ENCODE measurements at regions not wholly inside any gene's neighbourhood (a gene's known extent, or its start where the extent isn't known, plus 50 kb on each side); places are given as distances from the start of the nearest gene placed in this dataset.
"Not testable (repeated sequence)": the region's sequence is repeated elsewhere in the genome, so short reads cannot be mapped to it uniquely, and the experiment has no call there.

GRCh38 chr4:138869631-138870030 lies 145.9 kb upstream of the NOCT start:
- Mint-ChIP-seq H3K27me3 (peaks cover 33% of the 10 kb centered on the region), H3K4me1 (no peaks in the 10 kb centered on the region), H3K9me3 (ENCODE audit: low read depth) (no peaks in the 10 kb centered on the region), H3K27ac (no peak overlapping the region), H3K36me3 (no peaks in the 10 kb centered on the region), H3K4me3 (no peak overlapping the region)
- CTCF ChIA-PET: interaction anchor here (0.7 kb wide), 2 partner anchors 587 to 590 kb away, joined by 3 read pairs; no protein-coding TSS in a partner anchor
- ATAC-seq (no peak), DNase-seq (no peak)

GRCh38 chr4:138869165-138869564 lies 146.4 kb upstream of the NOCT start:
- DNase-seq (no peak), ATAC-seq (no peak)
- CTCF ChIA-PET: interaction anchor here (0.7 kb wide), 2 partner anchors 588 to 589 kb away, joined by 3 read pairs; no protein-coding TSS in a partner anchor
- Mint-ChIP-seq H3K4me1 (no peaks in the 10 kb centered on the region), H3K36me3 (no peaks in the 10 kb centered on the region), H3K27me3 (peaks cover 30% of the 10 kb centered on the region), H3K4me3 (no peak overlapping the region), H3K9me3 (ENCODE audit: low read depth) (no peaks in the 10 kb centered on the region), H3K27ac (no peak overlapping the region)

- Mint-ChIP-seq H3K4me3 (no peak overlapping the region), H3K27ac (no peak overlapping the region), H3K36me3 (no peaks in the 10 kb centered on the region), H3K27me3 (peaks cover 31% of the 10 kb centered on the region), H3K4me1 (no peaks in the 10 kb centered on the region), H3K9me3 (ENCODE audit: low read depth) (no peaks in the 10 kb centered on the region)
- no peak for ATAC-seq
- no peak for DNase-seq
- CTCF ChIA-PET: no interaction called here
Measured at GRCh38 chr4:138868562-138868961, 147.0 kb upstream of the NOCT start.

- CTCF ChIA-PET: no interaction called here
- no peak overlapping the region for H3K27ac Mint-ChIP-seq
- DNase-seq (no peak), ATAC-seq (no peak)
- H3K9me3 Mint-ChIP-seq (ENCODE audit: low read depth): no peaks in the 10 kb centered on the region
- peaks cover 29% of the 10 kb centered on the region for H3K27me3 Mint-ChIP-seq
- H3K4me3 Mint-ChIP-seq: no peak overlapping the region
- no peaks in the 10 kb centered on the region for H3K4me1 Mint-ChIP-seq
- H3K36me3 Mint-ChIP-seq: no peaks in the 10 kb centered on the region
Measured at GRCh38 chr4:138867404-138867803, 148.2 kb upstream of the NOCT start.

GRCh38 chr4:138866314-138866713 lies 149.3 kb upstream of the NOCT start:
- no peaks in the 10 kb centered on the region for H3K9me3 Mint-ChIP-seq (ENCODE audit: low read depth)
- DNase-seq: no peak
- ATAC-seq: no peak
- CTCF ChIA-PET: no interaction called here
- H3K27me3 Mint-ChIP-seq: peaks cover 32% of the 10 kb centered on the region
- no peak overlapping the region for H3K27ac Mint-ChIP-seq
- no peaks in the 10 kb centered on the region for H3K36me3 Mint-ChIP-seq
- H3K4me3 Mint-ChIP-seq: no peak overlapping the region
- no peaks in the 10 kb centered on the region for H3K4me1 Mint-ChIP-seq

- no peaks in the 10 kb centered on the region for H3K9me3 Mint-ChIP-seq (ENCODE audit: low read depth)
- ATAC-seq (no peak), DNase-seq (no peak)
- H3K4me3 Mint-ChIP-seq: no peak overlapping the region
- peaks cover 27% of the 10 kb centered on the region for H3K27me3 Mint-ChIP-seq
- H3K27ac Mint-ChIP-seq: no peak overlapping the region
- CTCF ChIA-PET: no interaction called here
- no peaks in the 10 kb centered on the region for H3K4me1 Mint-ChIP-seq
- no peaks in the 10 kb centered on the region for H3K36me3 Mint-ChIP-seq
Measured at GRCh38 chr4:138865765-138866164, 149.8 kb upstream of the NOCT start.

- Mint-ChIP-seq H3K9me3 (ENCODE audit: low read depth) (no peaks in the 10 kb centered on the region), H3K27ac (no peak overlapping the region), H3K36me3 (no peaks in the 10 kb centered on the region), H3K27me3 (peaks cover 27% of the 10 kb centered on the region), H3K4me1 (no peaks in the 10 kb centered on the region), H3K4me3 (no peak overlapping the region)
- DNase-seq (no peak), ATAC-seq (no peak)
- CTCF ChIA-PET: no interaction called here
Measured at GRCh38 chr4:138864961-138865720, 150.4 kb upstream of the NOCT start.

- Mint-ChIP-seq H3K4me3 (no peak overlapping the region), H3K36me3 (no peaks in the 10 kb centered on the region), H3K27ac (no peak overlapping the region), H3K4me1 (no peaks in the 10 kb centered on the region), H3K9me3 (ENCODE audit: low read depth) (no peaks in the 10 kb centered on the region), H3K27me3 (peaks cover 27% of the 10 kb centered on the region)
- CTCF ChIA-PET: no interaction called here
- ATAC-seq (no peak), DNase-seq (no peak)
Measured at GRCh38 chr4:138863160-138863559, 152.4 kb upstream of the NOCT start.

GRCh38 chr4:138861135-138861534 lies 154.4 kb upstream of the NOCT start:
- no peaks in the 10 kb centered on the region for H3K4me1 Mint-ChIP-seq
- CTCF ChIA-PET: interaction anchor here (0.6 to 1.4 kb wide), 2 partner anchors 10 to 57 kb away, joined by 3 to 6 read pairs; no protein-coding TSS in a partner anchor
- DNase-seq (no peak), ATAC-seq (no peak)
- no peak overlapping the region for H3K27ac Mint-ChIP-seq
- no peaks in the 10 kb centered on the region for H3K36me3 Mint-ChIP-seq
- peaks cover 27% of the 10 kb centered on the region for H3K27me3 Mint-ChIP-seq
- H3K4me3 Mint-ChIP-seq: no peak overlapping the region
- no peaks in the 10 kb centered on the region for H3K9me3 Mint-ChIP-seq (ENCODE audit: low read depth)

- DNase-seq; H3K9me3 Mint-ChIP-seq (ENCODE audit: low read depth); H3K27ac Mint-ChIP-seq; CTCF ChIA-PET; ATAC-seq; H3K4me3 Mint-ChIP-seq; H3K36me3 Mint-ChIP-seq; H3K4me1 Mint-ChIP-seq: not testable (repeated sequence)
- H3K27me3 Mint-ChIP-seq: peaks cover 23% of the 10 kb centered on the region
Measured at GRCh38 chr4:138860357-138860756, 155.2 kb upstream of the NOCT start.

- no peak overlapping the region for H3K27ac Mint-ChIP-seq
- ATAC-seq: no peak
- H3K9me3 Mint-ChIP-seq (ENCODE audit: low read depth): no peaks in the 10 kb centered on the region
- CTCF ChIA-PET: no interaction called here
- peaks cover 15% of the 10 kb centered on the region for H3K27me3 Mint-ChIP-seq
- H3K36me3 Mint-ChIP-seq: no peaks in the 10 kb centered on the region
- no peak for DNase-seq
- no peaks in the 10 kb centered on the region for H3K4me1 Mint-ChIP-seq
- no peak overlapping the region for H3K4me3 Mint-ChIP-seq
Measured at GRCh38 chr4:138859254-138859653, 156.3 kb upstream of the NOCT start.

- Mint-ChIP-seq H3K27ac (no peak overlapping the region), H3K4me3 (no peak overlapping the region), H3K9me3 (ENCODE audit: low read depth) (no peaks in the 10 kb centered on the region), H3K4me1 (no peaks in the 10 kb centered on the region), H3K36me3 (no peaks in the 10 kb centered on the region), H3K27me3 (peaks cover 9% of the 10 kb centered on the region)
- DNase-seq (no peak), ATAC-seq (no peak)
- CTCF ChIA-PET: no interaction called here
Measured at GRCh38 chr4:138858419-138858818, 157.2 kb upstream of the NOCT start.

GRCh38 chr4:138857416-138857815 lies 158.2 kb upstream of the NOCT start:
- Mint-ChIP-seq H3K4me1 (no peaks in the 10 kb centered on the region), H3K9me3 (ENCODE audit: low read depth) (no peaks in the 10 kb centered on the region), H3K4me3 (no peak overlapping the region), H3K27ac (no peak overlapping the region), H3K36me3 (no peaks in the 10 kb centered on the region), H3K27me3 (peaks cover 9% of the 10 kb centered on the region)
- no peak for DNase-seq
- CTCF ChIA-PET: no interaction called here
- ATAC-seq: no peak

GRCh38 chr4:138852681-138853080 lies 162.9 kb upstream of the NOCT start:
- no peak for DNase-seq
- peaks cover 19% of the 10 kb centered on the region for H3K27me3 Mint-ChIP-seq
- CTCF ChIA-PET: interaction anchor here (1.4 kb wide), 1 partner anchor 18 kb away, joined by 3 read pairs; no protein-coding TSS in a partner anchor
- H3K9me3 Mint-ChIP-seq (ENCODE audit: low read depth): no peaks in the 10 kb centered on the region
- ATAC-seq: no peak
- H3K4me1 Mint-ChIP-seq: no peaks in the 10 kb centered on the region
- H3K36me3 Mint-ChIP-seq: no peaks in the 10 kb centered on the region
- no peak overlapping the region for H3K27ac Mint-ChIP-seq
- no peak overlapping the region for H3K4me3 Mint-ChIP-seq
